Psoas muscle (tissue), 7 donors: ENCODE measurements at regions not wholly inside any gene's neighbourhood (a gene's known extent, or its start where the extent isn't known, plus 50 kb on each side); places are given as distances from the start of the nearest gene placed in this dataset.

ENCODE experiments used
- ATAC-seq, 4 donors: fragments of 200-7000 bp; cut with Tn5 transposase; one replicate each; pipeline ENCODE4 v1.9.1; 2020; ENCODE audit warnings: moderate library complexity in 3 of 4, mild to moderate bottlenecking in 2 of 4
- DNase-seq, 2 donors: peaks; one replicate each; pipeline ENCODE4 v3.0.0-alpha.2; 2020
- H3K27ac ChIP-seq: fragments of 200-600 bp; one replicate; pipeline ENCODE4 v1.8.0; 2022
- H3K27me3 ChIP-seq, 3 donors: fragments of 200-600 bp in 1 of 3; one replicate each; pipeline versions ENCODE4 v1.6.1 to v1.8.0; 2013 to 2022; ENCODE audit warnings: low read length in 2 of 3, mild to moderate bottlenecking in 2 of 3, moderate library complexity in 1 of 3; ENCODE audit not compliant: insufficient read depth in 3 of 3
- H3K36me3 ChIP-seq, 2 donors: fragments of 200-600 bp in 1 of 2; one replicate each; pipeline versions ENCODE4 v1.6.1 to v1.8.0; 2013 to 2022; ENCODE audit warnings: low read depth in 1 of 2, mild to moderate bottlenecking in 1 of 2, moderate library complexity in 1 of 2; ENCODE audit not compliant: insufficient read depth in 1 of 2
- H3K4me1 ChIP-seq: fragments of 200-600 bp; one replicate; pipeline ENCODE4 v1.8.0; 2022
- H3K4me3 ChIP-seq: fragments of 200-600 bp; one replicate; pipeline ENCODE4 v1.8.0; 2022; ENCODE audit warnings: mild to moderate bottlenecking
- H3K9me3 ChIP-seq: fragments of 200-600 bp; one replicate; pipeline ENCODE4 v1.8.0; 2022
- CTCF ChIP-seq: fragments of 200-600 bp; IDR thresholded peaks from one replicate; pipeline ENCODE4 v1.8.0; 2022; ENCODE audit warnings: antibody characterized with exemption
- WGBS, 3 donors: extraction: QIAGEN DNeasy Blood & Tissue Kit; methylation state at CpG; one replicate each; pipeline versions ENCODE4 v1.1.6 to v1.1.7; 2013; 5-methylcytosine and 5-hydroxymethylcytosine counted together
- intact Hi-C, 2 donors: fragments of 100-400 bp; cut with DNase I; formaldehyde crosslinking; loops; one replicate each; pipeline versions ENCODE4 v1.11.0 to v1.14.2; 2022
- donor health status: healthy with polysubstance abuse.
- donor health status: DM: no; HTN: no; CAD: no; lungs with moderate emphysema.
- donor health status: Bipolar disorder and iron deficiency.
- donor health status: healthy.
- donor health status: DM: yes; HTN: yes; CAD: no.
- donor health status: DM: no; HTN: no; CAD: no.
- donor health status: DM: yes; HTN: yes; CAD: no.

- intact Hi-C loops: no loop called here
- H3K36me3 ChIP-seq: no peaks in the 10 kb centered on the region
- ATAC-seq (no peak), DNase-seq (no peak)
- H3K27me3 ChIP-seq: no peaks in the 10 kb centered on the region
- H3K4me3 ChIP-seq: no peak overlapping the region
- no peaks in the 10 kb centered on the region for H3K4me1 ChIP-seq
- peaks cover 7% of the 10 kb centered on the region for H3K9me3 ChIP-seq
- 88 to 99% (median 92%) methylated on average over 2 of the region's 2 CpGs for WGBS, 3 donors
- TF ChIP-seq CTCF: no peak
- H3K27ac ChIP-seq: no peak overlapping the region
These were observed 82.9 kb upstream of the DSCAM start for GRCh38 chr21:40929833-40930232.

- 58 to 65% (median 64%) methylated on average over 3 of the region's 3 CpGs for WGBS, 3 donors
These were observed 84.2 kb upstream of the DSCAM start for GRCh38 chr21:40931197-40931596.

GRCh38 chr21:40936178-40936577 lies 89.2 kb upstream of the DSCAM start:
- H3K9me3 ChIP-seq: no peaks in the 10 kb centered on the region
- ATAC-seq (no peak), DNase-seq (no peak)
- WGBS, 3 donors: 18 to 50% (median 21%) methylated on average over 2 of the region's 2 CpGs
- no peak for TF ChIP-seq CTCF
- no peak overlapping the region for H3K27ac ChIP-seq
- no peaks in the 10 kb centered on the region for H3K36me3 ChIP-seq
- no peak overlapping the region for H3K4me3 ChIP-seq
- no peaks in the 10 kb centered on the region for H3K27me3 ChIP-seq
- intact Hi-C loops: no loop called here
- no peaks in the 10 kb centered on the region for H3K4me1 ChIP-seq

More at GRCh38 chr21:40931197-40931596, 84.2 kb upstream of the DSCAM start:
- TF ChIP-seq CTCF: no peak
- ATAC-seq (no peak), DNase-seq (no peak)
- H3K9me3 ChIP-seq: peaks cover 7% of the 10 kb centered on the region
- H3K36me3 ChIP-seq: no peaks in the 10 kb centered on the region
- H3K27me3 ChIP-seq: no peaks in the 10 kb centered on the region
- no peaks in the 10 kb centered on the region for H3K4me1 ChIP-seq
- intact Hi-C loops: no loop called here
- no peak overlapping the region for H3K4me3 ChIP-seq
- H3K27ac ChIP-seq: no peak overlapping the region

- H3K9me3 ChIP-seq: no peaks in the 10 kb centered on the region
- H3K4me1 ChIP-seq: no peaks in the 10 kb centered on the region
- intact Hi-C loops: no loop called here
- ATAC-seq (peak in 2 of 4 donors; percentile 46 to 63), DNase-seq (peak; percentile 43 to 54)
- no peaks in the 10 kb centered on the region for H3K36me3 ChIP-seq
- TF ChIP-seq CTCF: no peak
- WGBS, 3 donors: 40 to 54% (median 41%) methylated on average over 10 of the region's 10 CpGs
- H3K27ac ChIP-seq: no peak overlapping the region
- no peaks in the 10 kb centered on the region for H3K27me3 ChIP-seq
- H3K4me3 ChIP-seq: no peak overlapping the region
These were observed 89.9 kb upstream of the DSCAM start for GRCh38 chr21:40936771-40937261.

GRCh38 chr21:40938078-40938477 lies 91.1 kb upstream of the DSCAM start:
- intact Hi-C loops: no loop called here
- H3K36me3 ChIP-seq: no peaks in the 10 kb centered on the region
- H3K4me3 ChIP-seq: no peak overlapping the region
- H3K27ac ChIP-seq: no peak overlapping the region
- DNase-seq: no peak
- no peaks in the 10 kb centered on the region for H3K4me1 ChIP-seq
- 75 to 83% (median 78%) methylated on average over 2 of the region's 2 CpGs for WGBS, 3 donors
- TF ChIP-seq CTCF: no peak
- no peaks in the 10 kb centered on the region for H3K9me3 ChIP-seq
- no peaks in the 10 kb centered on the region for H3K27me3 ChIP-seq
- no peak for ATAC-seq
